Activated CD4-positive, alpha-beta T cell treated with anti-CD3 and anti-CD28 coated beads, Interleukin-2, Interleukin-6, amounts not matched to agents 100 ng/mL and 50 ng/mL, durations not matched to agents 16 hours and 8 hours (primary cell): ENCODE measurements at regions not wholly inside any gene's neighbourhood (a gene's known extent, or its start where the extent isn't known, plus 50 kb on each side); places are given as distances from the start of the nearest gene placed in this dataset.

Experiments used
- DNase-seq: peaks from one replicate; pipeline ENCODE4 v3.0.0-alpha.2; 2020

DNA sequence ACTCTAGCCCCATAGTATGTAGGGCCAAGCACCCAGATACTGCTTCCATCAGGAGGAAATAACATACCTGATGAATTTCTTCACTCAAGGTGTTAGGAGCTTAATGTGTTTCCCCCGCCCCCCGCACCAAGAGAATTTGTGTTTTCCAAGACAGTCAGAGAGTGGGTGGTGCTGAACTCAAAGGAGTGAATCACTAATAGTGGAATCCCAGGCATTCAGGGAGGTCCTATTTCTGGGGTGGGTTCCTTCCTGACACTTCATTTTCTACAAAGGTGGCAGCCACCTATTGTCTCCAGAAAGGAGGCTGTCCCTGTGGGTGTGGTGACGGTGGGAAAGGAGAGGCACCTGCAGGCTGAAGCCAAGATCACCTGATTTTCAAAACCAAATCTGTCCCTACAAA lies 50.8 kb upstream of the ELF5 start:
- no peak for DNase-seq

DNA sequence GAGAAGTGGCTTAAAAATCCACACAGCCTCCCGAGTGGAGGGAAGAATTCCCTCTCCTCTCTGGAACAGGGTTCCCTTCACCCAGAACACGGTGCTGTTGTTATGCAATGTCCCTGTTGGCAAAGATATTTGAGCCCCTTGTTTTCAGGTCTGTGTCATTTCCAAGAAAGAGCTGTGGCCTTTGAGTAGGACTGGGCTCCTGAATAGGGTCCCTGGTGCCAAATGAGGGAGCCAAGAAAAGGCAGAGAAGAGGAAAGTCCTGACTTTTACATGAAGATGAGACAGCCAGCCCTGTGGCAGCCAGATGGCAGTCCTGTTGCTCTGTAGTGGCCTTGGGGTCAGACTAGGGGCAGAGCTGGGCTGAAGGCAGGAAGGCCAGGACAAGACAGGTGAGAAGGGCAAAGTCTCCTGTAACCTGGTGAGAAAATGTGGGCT lies 51.2 kb upstream of the ELF5 start:
- no peak for DNase-seq

- DNase-seq: peak; percentile 47
Measured at GRCh38 chr11:34565417-34566207, 52.0 kb upstream of the ELF5 start.

DNA sequence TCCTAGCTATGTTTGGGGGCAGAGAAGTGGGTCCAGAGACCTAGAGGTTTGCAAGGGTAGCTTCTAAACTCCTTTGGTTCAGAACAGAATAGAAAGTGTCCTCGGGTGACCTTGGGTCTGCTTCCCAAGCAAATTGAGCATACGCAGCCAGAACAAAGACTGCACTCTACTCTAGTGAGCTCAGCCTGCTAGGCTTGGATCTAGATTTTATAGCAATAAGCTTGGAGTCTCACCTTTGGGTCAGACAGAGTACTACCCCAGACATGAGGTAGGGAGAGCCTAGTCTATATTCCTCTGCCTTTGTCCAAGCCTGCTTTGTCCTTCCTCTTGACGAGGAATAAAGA lies 52.6 kb upstream of the ELF5 start:
- no peak for DNase-seq

- DNase-seq: no peak
Measured at GRCh38 chr11:34566736-34567135, 53.1 kb upstream of the ELF5 start.

- no peak for DNase-seq
Measured at GRCh38 chr11:34567733-34568132, 53.2 kb upstream of the EHF start.

DNA sequence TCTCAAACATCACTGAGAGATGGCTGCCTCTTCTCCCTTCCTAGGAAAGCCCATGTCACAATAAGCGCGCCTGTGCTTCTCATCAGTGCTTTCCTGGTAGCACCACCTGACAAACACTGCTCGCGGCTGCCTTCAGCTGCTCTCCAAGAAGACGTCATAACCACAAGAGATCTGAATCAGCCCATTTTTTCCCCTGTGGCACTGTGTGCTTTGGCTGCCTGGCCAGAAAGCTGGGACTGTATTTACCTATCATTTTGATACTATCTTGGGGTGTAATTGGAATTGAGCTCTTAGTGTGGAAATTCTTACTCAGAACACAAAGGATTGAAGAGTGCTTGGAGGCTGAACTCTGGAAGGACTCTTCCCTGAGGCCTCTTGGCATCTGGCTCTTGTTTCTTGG lies 50.3 kb upstream of the EHF start:
- DNase-seq: peak; percentile 22
